GM06990 (cell line): ENCODE measurements at regions not wholly inside any gene's neighbourhood (a gene's known extent, or its start where the extent isn't known, plus 50 kb on each side); places are given as distances from the start of the nearest gene placed in this dataset.

Experiments
- DNase-seq: peaks from one replicate; pipeline ENCODE4 v3.0.0-alpha.2; 2011; ENCODE audit not compliant: insufficient read length; ENCODE audit errors: extremely low read depth
- H3K27me3 ChIP-seq: replicated peaks from 2 replicates; pipeline ENCODE4 v1.6.0; 2011; ENCODE audit warnings: low read length; ENCODE audit not compliant: control insufficient read depth, insufficient read depth
- H3K36me3 ChIP-seq: 2 replicates; pipeline ENCODE4 v1.5.1; 2011; ENCODE audit warnings: low read length; ENCODE audit not compliant: control insufficient read depth, insufficient read depth
- H3K4me3 ChIP-seq: replicated peaks from 2 replicates; pipeline ENCODE4 v1.5.1; 2011; ENCODE audit warnings: low read depth, mild to moderate bottlenecking, control low read depth, low read length
- TF ChIP-seq, protein P1 (sequence below): IDR thresholded peaks from 2 replicates; pipeline ENCODE4 v1.5.1; 2011; ENCODE audit warnings: low read length, control low read depth, mild to moderate bottlenecking, inconsistent platforms; ENCODE audit not compliant: insufficient read depth, poor library complexity, severe bottlenecking

DNA sequence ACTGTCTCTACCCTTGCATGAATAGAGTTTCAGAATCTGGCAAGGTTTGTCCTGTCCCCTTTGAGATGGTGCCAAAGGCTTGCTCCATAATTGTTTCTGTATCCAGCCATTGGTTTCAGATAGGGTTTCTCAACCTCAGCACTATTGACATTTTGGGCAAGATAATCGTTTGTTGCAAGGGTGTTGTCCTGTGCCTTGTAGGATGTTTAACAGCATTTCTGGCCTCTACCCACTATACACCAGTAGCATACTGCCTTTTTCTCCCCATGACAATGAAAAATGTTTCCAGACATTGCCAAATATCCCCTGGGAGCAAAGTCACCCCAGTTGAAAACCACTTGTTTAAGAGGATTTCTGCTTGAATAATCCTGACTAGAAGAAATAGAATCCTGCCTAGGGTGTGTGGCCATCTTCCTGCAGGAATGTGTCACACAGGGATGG, 126.8 kb downstream of the CDC42EP3 start:
- H3K4me3 ChIP-seq = no peak overlapping the region
- no peak for DNase-seq
- H3K27me3 ChIP-seq = no peaks in the 10 kb centered on the region
- H3K36me3 ChIP-seq = no peaks in the 10 kb centered on the region
- TF ChIP-seq, protein P1, sequence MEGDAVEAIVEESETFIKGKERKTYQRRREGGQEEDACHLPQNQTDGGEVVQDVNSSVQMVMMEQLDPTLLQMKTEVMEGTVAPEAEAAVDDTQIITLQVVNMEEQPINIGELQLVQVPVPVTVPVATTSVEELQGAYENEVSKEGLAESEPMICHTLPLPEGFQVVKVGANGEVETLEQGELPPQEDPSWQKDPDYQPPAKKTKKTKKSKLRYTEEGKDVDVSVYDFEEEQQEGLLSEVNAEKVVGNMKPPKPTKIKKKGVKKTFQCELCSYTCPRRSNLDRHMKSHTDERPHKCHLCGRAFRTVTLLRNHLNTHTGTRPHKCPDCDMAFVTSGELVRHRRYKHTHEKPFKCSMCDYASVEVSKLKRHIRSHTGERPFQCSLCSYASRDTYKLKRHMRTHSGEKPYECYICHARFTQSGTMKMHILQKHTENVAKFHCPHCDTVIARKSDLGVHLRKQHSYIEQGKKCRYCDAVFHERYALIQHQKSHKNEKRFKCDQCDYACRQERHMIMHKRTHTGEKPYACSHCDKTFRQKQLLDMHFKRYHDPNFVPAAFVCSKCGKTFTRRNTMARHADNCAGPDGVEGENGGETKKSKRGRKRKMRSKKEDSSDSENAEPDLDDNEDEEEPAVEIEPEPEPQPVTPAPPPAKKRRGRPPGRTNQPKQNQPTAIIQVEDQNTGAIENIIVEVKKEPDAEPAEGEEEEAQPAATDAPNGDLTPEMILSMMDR = no peak

DNA sequence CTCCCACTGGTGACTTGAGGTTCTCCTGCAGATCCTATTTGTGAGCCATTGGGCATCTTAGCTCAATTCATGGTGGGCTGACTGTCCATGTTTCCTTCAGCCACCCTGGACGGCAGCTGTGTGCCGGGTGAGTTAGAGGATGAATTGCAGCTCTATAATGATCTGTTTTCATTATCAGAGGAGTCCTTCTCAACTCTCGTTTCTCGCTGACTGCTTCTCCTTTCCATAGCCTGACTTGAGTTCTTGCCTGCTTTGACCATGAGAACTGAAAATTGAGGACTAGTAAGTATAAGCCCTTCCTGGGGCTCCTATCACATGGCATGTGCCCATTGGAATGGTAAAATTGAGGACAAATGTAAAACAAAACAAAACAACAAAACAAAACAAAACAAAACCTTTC, 121.8 kb downstream of the CDC42EP3 start:
- Histone ChIP-seq H3K27me3 (no peaks in the 10 kb centered on the region), H3K36me3 (no peaks in the 10 kb centered on the region), H3K4me3 (no peak overlapping the region)
- TF ChIP-seq, protein P1 = no peak
- DNase-seq = peak; percentile 54

DNA sequence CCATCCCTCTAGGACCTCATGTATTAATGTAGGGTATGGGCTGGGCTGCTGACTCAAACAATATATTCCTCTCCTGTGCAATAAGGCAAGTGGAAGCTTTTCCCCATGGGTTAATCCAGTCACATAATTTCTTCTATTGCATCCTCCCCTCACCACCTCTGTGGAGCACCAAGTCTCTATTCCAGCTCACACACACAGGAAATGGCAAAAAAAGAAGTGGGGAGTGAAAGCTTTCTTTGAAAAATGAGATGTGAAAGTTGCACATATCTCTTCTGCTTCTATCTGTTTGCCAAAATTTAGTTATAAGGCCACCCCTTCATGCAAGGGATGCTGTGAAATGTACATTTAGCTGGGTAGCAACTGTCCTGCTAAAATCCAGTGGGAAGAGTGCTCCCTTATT, 121.3 kb downstream of the CDC42EP3 start:
- TF ChIP-seq, protein P1 = no peak
- no peak overlapping the region for H3K4me3 ChIP-seq
- H3K36me3 ChIP-seq = no peaks in the 10 kb centered on the region
- no peaks in the 10 kb centered on the region for H3K27me3 ChIP-seq
- DNase-seq = no peak

DNA sequence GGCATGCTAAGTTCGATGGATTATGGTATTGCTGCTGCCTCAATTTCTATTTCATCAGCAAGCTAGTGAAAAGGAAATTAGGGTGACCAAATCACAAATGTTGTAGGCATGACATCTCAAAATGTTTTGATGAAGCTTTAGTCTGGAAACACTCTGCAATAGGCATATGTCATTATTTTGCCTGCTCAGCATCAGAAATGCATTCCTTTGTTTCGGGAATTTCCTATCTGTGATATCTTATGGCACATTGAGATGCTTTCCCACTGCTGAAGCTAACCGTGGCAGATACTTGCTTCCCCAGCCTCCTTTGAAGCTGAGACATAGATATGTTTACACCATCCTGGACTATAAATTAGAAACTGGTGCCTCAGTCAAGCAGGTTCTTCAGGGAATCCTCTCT, 119.7 kb downstream of the CDC42EP3 start:
- DNase-seq = no peak
- TF ChIP-seq, protein P1 = no peak

DNA sequence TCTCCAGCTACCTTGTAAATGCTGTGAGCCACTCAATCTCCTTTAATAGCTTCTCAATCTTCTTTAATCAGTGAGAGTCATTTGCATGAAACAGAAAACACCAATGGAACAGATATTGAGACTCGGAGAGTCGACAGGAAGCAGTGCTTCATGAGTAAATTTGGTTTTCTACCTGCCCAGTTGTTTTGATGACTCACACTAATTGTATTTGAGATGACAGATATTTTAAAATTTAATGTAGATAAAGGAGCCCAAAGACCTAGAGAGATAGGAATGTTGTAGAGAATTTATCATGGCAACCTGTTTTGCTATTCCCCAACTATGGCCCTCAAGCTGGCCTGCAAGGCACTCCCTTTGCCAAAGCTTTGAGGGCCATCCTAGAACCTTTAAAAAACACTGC, 119.1 kb downstream of the CDC42EP3 start:
- H3K4me3 ChIP-seq = no peak overlapping the region
- no peaks in the 10 kb centered on the region for H3K27me3 ChIP-seq
- no peak for DNase-seq
- TF ChIP-seq, protein P1 = no peak
- no peaks in the 10 kb centered on the region for H3K36me3 ChIP-seq

More for the DNA sequence above, 119.7 kb downstream of the CDC42EP3 start:
- Histone ChIP-seq H3K36me3 (no peaks in the 10 kb centered on the region), H3K27me3 (no peaks in the 10 kb centered on the region), H3K4me3 (no peak overlapping the region)
